22Rv1 (cell line): ENCODE measurements at regions not wholly inside any gene's neighbourhood (a gene's known extent, or its start where the extent isn't known, plus 50 kb on each side); places are given as distances from the start of the nearest gene placed in this dataset.
A peak's percentile ranks its signal among the peaks of the same experiment; 100 is the strongest.
"Not testable (repeated sequence)": the region's sequence is repeated elsewhere in the genome, so short reads cannot be mapped to it uniquely, and the experiment has no call there.

Source experiments
- H3K27ac ChIP-seq: fragments of 450-650 bp; 2 replicates; pipeline ENCODE4 v1.5.1; 2017
- ZFX ChIP-seq: fragments of 450-650 bp; IDR thresholded peaks from 2 replicates; pipeline ENCODE4 v1.6.1; 2017; ENCODE audit warnings: antibody characterized with exemption, borderline replicate concordance
- TF ChIP-seq, protein P1 (sequence below): fragments of 450-650 bp; IDR thresholded peaks from 2 replicates; pipeline ENCODE4 v1.5.1; 2017; ENCODE audit warnings: mild to moderate bottlenecking

GRCh38 chrY:17511984-17512383, 368.0 kb downstream of the CDY2B start:
- H3K27ac ChIP-seq: not testable (repeated sequence)

DNA sequence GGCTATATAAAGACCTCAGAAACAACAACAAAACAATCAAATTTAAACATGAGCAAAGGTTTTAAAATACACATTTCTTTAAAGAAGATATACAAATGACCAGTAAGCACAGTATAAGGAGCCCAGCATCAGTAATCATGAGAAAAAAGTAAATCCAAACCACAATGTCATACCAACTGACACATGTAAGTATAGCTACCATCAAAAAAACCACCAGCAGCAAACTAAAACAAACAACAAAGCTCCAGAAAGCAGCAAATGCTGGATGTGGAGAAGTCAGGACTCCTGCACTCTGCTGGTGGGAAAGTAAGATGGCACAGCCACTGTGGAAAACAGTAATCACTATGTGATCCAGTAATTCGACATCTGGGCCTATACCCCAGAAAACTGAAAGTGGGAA, 368.5 kb downstream of the CDY2B start:
- not testable (repeated sequence) for H3K27ac ChIP-seq

DNA sequence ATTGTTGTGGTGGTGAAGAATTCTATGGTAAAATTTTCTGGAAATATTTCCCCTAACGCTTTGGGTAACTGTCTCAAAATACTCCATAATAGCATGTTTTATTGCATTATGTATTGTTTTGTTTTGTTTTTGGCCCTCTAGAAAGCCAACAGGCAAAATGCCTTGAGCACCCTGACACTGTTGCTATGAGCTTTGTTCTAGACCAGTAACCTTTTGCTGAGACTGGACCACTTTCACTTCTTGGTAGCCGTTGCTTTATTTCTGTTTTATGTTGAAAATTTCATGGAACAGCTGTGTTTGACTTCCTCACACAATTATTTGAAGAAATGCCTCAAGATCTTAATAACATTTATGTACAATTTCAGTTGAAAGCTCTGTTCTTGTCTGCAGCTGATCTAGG, 374.2 kb downstream of the CDY2B start:
- not testable (repeated sequence) for H3K27ac ChIP-seq

DNA sequence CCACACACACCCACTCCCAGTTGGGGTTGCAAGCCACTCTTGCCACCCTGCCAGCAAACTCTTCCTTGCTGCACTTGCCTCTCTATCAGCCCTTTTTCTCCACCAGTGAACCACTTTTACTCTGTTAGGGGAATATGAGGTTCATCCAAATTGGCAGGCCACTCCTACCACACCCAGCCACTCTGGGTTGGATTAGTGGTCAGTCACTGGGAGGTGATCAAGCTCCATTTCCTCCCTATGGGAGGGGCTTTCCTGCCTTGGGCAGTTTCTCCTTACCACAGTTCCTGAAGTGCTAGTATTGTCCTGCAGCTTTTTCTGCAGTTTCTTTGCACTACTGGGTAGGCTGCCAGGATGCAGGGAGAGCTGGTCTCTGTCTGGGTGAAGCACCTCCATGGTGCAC, 395.3 kb downstream of the CDY2B start:
- H3K27ac ChIP-seq: not testable (repeated sequence)

DNA sequence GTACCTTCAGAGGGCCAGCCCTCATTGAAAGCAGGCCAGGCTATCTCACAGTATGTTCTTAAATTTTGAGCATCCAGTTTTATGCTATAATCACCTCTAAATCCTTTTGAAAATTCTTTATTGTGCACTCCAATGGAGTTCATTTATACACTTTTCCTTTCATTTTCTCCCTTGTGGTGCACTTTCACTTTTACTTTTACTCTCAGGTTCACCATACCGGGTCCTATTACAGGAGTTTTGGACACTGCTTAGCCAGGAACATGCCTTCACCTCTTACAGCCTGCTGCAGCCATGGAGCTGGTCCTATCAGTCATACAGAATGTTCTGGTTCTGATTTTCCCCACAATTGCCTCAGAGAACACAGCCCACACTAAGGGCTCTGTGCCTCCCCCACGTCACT, 395.9 kb downstream of the CDY2B start:
- not testable (repeated sequence) for H3K27ac ChIP-seq

DNA sequence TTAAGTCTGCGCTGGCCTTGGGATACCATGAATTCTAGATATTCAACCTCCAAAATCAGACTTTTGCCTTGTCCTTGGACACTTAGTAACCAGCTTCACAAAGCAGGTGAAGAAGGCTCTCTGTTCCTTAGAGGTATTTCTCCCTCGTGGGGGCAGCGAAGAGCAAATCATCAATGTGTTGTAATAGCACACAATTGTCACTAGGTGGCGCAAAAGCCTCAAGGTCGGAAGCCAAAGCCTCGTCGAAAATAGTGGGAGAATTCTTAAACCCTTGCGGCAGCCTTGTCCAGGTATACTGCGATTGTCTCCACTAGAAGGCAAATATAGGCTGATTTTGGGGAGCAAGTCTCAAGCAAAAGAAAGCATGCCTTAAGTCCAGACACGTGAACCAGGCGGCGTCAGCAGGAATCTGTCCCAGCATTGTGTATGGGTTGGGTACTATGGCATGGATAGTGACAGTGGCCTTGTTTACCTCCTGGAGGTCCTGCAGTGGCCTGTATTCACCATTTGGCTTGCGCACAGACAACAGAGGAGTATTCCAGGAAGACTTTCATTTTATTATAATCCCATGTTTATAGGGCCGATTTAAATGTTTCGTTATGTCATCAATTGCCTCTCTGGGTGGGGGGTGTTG, 398.5 kb downstream of the CDY2B start:
- H3K27ac ChIP-seq: not testable (repeated sequence)

DNA sequence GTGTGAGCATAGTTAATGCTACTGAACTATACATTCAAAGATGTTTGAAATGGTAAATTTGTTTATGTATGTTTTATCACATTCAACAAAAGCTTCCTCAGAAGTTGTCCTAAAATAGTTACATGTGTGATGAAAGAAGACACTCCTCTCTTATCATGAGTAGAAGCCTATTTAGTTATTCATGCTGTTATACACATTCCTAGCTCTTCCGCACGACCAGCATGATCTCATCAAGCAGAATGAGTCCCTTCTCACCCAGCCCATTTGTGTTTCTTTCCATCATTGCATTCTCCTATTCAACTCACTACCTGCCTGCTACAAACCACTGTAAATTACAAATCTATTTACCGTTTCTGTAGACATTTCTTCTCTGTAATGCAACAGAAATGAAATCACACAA, 408.0 kb downstream of the CDY2B start:
- not testable (repeated sequence) for H3K27ac ChIP-seq

DNA sequence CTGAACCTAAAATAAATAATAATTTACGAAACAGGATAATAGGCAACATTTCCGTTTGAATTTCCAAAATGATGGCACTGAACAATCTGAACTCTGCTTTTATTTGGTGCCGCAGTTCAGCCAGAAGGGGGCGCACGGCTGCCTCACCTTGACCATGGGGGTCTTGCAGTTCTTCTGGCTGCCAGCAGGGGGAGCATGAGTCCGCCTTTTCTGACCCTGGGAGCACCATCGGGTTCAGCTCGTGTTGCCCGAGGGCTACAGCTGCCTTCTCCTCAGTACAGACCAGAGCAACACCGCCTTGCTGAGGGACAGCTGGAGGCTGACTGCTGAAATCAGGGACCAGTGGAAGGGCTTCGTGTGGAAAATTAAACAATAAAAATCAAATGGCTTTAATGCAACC, 420.3 kb downstream of the CDY2B start:
- H3K27ac ChIP-seq: not testable (repeated sequence)

DNA sequence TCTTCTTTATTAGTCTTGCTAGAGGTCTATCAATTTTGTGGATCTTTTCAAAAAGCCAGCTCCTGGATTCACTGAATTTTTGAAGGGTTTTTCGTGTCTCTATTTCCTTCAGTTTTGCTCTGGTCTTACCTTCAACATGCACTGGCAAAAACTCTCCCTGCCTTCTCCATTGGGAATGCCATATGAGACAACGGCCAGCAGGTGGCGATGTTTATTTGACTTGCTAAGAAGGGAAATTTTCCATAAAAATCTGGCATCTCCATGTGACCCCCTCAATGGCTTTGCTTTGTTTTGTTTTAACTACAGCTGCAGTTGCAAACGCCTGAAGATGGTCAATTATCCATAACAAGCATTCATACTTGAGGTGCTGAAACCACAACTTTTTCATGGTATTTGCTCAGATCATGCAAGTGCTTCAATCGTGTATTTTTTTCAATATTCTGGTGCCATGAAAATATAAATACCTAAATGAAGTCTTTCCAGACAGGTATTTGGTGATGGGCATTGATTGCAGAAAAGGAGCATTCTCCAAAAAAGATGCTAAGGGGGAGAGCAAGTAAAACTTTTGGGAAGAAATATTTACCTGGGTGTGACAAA, 449.4 kb downstream of the CDY2B start:
- no peak for TF ChIP-seq ZFX
- TF ChIP-seq, protein P1, sequence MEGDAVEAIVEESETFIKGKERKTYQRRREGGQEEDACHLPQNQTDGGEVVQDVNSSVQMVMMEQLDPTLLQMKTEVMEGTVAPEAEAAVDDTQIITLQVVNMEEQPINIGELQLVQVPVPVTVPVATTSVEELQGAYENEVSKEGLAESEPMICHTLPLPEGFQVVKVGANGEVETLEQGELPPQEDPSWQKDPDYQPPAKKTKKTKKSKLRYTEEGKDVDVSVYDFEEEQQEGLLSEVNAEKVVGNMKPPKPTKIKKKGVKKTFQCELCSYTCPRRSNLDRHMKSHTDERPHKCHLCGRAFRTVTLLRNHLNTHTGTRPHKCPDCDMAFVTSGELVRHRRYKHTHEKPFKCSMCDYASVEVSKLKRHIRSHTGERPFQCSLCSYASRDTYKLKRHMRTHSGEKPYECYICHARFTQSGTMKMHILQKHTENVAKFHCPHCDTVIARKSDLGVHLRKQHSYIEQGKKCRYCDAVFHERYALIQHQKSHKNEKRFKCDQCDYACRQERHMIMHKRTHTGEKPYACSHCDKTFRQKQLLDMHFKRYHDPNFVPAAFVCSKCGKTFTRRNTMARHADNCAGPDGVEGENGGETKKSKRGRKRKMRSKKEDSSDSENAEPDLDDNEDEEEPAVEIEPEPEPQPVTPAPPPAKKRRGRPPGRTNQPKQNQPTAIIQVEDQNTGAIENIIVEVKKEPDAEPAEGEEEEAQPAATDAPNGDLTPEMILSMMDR: peak; percentile 73
- H3K27ac ChIP-seq: no peak overlapping the region

DNA sequence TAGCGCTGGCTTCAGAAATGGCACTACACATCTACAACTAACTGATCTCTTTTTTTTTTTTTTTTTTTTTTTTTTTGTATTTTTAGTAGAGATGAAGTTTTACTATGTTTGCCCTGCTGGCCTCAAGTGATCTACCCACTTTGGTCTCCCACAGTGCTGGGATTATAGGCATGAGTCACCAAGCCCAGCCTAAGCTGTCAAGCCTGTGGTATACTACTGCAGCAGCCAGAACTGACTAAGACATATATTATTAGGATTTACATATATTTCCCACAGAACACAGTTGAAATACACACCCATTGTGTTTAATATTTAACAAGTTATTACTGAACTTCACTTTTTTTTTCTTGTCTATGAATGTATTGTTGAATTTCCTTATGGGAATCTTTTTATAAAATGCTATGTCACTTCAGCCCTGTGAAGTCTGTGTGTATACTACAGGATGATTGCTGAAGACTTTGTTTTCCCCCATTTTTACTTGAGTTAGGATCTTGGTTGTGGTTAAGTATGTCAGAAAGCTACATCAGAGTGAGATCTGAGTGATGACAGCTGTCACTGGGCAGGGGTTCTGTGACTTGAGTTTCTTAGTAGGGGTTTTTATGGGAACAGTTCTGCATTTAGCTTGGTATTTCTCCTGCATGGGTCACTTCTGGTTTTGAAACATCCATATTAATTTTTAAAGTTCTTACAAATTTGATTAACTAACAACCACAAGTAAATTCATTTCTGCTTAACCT, 481.5 kb downstream of the CDY2B start:
- no peak for TF ChIP-seq ZFX
- TF ChIP-seq, protein P1: no peak
- H3K27ac ChIP-seq: no peak overlapping the region

DNA sequence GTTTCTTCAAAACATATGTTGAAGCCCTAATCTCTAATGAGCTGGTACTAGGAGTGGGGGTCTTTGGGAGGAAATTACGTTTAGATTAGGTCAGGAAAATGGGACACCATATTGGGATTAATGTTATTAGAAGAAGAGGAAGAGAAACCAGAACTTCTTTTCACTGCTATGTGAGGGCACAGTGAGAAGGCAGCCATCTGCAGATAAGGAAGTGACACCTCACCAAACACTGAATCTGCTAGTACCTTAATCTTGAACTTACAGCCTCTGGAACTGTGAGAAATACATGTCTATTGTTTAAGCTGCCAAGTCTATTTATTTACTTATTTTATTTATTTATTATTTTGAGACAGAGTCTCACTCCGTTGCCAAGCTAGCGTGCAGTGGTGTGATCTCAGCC, 482.4 kb downstream of the CDY2B start:
- H3K27ac ChIP-seq: no peak overlapping the region
- TF ChIP-seq, protein P1: no peak
- TF ChIP-seq ZFX: no peak

GRCh38 chrY:17381431-17382070, 498.5 kb downstream of the CDY2B start:
- TF ChIP-seq, protein P1: no peak
- no peak for TF ChIP-seq ZFX
- H3K27ac ChIP-seq: no peak overlapping the region
